ENCODE measurements at regions not wholly inside any gene's neighbourhood (a gene's known extent, or its start where the extent isn't known, plus 50 kb on each side); places are given as distances from the start of the nearest gene placed in this dataset.
"Not testable (repeated sequence)": the region's sequence is repeated elsewhere in the genome, so short reads cannot be mapped to it uniquely, and the experiment has no call there.

- no peak for DNase-seq
Measured at GRCh38 chr1:43108080-43108479, 64.0 kb downstream of the EBNA1BP2 start.

GRCh38 chr1:43107664-43108063 lies 64.4 kb downstream of the EBNA1BP2 start:
- DNase-seq: no peak

GRCh38 chr1:43104027-43104763 lies 67.9 kb downstream of the EBNA1BP2 start:
- DNase-seq: no peak

- DNase-seq: no peak
Measured at GRCh38 chr1:43101061-43101460, 71.0 kb downstream of the EBNA1BP2 start.

GRCh38 chr1:43098200-43098599 lies 73.9 kb downstream of the EBNA1BP2 start:
- no peak for DNase-seq

- not testable (repeated sequence) for DNase-seq
Measured at GRCh38 chr1:43096528-43096927, 75.6 kb downstream of the EBNA1BP2 start.

GRCh38 chr1:43090812-43091211 lies 81.3 kb downstream of the EBNA1BP2 start:
- not testable (repeated sequence) for DNase-seq

GRCh38 chr1:43090157-43090556 lies 81.9 kb downstream of the EBNA1BP2 start:
- DNase-seq: not testable (repeated sequence)

- DNase-seq: no peak
Measured at GRCh38 chr1:43083375-43083891, 88.7 kb downstream of the EBNA1BP2 start.

GRCh38 chr1:43082740-43083139 lies 89.3 kb downstream of the EBNA1BP2 start:
- no peak for DNase-seq

- no peak for DNase-seq
Measured at GRCh38 chr1:43077273-43077672, 94.8 kb downstream of the EBNA1BP2 start.

- no peak for DNase-seq
Measured at GRCh38 chr1:43074709-43075108, 97.4 kb downstream of the EBNA1BP2 start.

- no peak for DNase-seq
Measured at GRCh38 chr1:43074244-43074643, 97.8 kb downstream of the EBNA1BP2 start.

- DNase-seq: peak in 52 of 56 donors; percentile 12 to 89 (median 62)
Measured at GRCh38 chr1:43073490-43074230, 98.4 kb downstream of the EBNA1BP2 start.

GRCh38 chr1:43072314-43072713 lies 99.8 kb downstream of the EBNA1BP2 start:
- DNase-seq: no peak

- no peak for DNase-seq
Measured at GRCh38 chr1:43071241-43071640, 100.8 kb downstream of the EBNA1BP2 start.

GRCh38 chr1:43069461-43070050 lies 102.5 kb downstream of the EBNA1BP2 start:
- peak in 2 of 56 donors; percentile 24 to 30 for DNase-seq

- DNase-seq: no peak
Measured at GRCh38 chr1:43068911-43069310, 103.2 kb downstream of the EBNA1BP2 start.

- DNase-seq: peak in 24 of 56 donors; percentile 7 to 66 (median 18)
Measured at GRCh38 chr1:43067977-43068751, 103.9 kb downstream of the EBNA1BP2 start.

- DNase-seq: no peak
Measured at GRCh38 chr1:43067233-43067745, 104.8 kb downstream of the EBNA1BP2 start.

- no peak for DNase-seq
Measured at GRCh38 chr1:43066578-43066977, 105.5 kb downstream of the EBNA1BP2 start.
